GM12874 (cell line): ENCODE measurements at regions not wholly inside any gene's neighbourhood (a gene's known extent, or its start where the extent isn't known, plus 50 kb on each side); places are given as distances from the start of the nearest gene placed in this dataset.

Experiments
- TF ChIP-seq, protein P1 (sequence below): IDR thresholded peaks from 2 replicates; pipeline ENCODE4 v1.5.1; 2011; ENCODE audit warnings: low read depth, mild to moderate bottlenecking, control low read depth, low read length, moderate library complexity; ENCODE audit not compliant: insufficient read depth

GRCh38 chr18:71027531-71027930, 738.7 kb downstream of the SOCS6 start:
- TF ChIP-seq, protein P1, sequence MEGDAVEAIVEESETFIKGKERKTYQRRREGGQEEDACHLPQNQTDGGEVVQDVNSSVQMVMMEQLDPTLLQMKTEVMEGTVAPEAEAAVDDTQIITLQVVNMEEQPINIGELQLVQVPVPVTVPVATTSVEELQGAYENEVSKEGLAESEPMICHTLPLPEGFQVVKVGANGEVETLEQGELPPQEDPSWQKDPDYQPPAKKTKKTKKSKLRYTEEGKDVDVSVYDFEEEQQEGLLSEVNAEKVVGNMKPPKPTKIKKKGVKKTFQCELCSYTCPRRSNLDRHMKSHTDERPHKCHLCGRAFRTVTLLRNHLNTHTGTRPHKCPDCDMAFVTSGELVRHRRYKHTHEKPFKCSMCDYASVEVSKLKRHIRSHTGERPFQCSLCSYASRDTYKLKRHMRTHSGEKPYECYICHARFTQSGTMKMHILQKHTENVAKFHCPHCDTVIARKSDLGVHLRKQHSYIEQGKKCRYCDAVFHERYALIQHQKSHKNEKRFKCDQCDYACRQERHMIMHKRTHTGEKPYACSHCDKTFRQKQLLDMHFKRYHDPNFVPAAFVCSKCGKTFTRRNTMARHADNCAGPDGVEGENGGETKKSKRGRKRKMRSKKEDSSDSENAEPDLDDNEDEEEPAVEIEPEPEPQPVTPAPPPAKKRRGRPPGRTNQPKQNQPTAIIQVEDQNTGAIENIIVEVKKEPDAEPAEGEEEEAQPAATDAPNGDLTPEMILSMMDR, result no peak

GRCh38 chr18:71025505-71026225, 736.8 kb downstream of the SOCS6 start:
- TF ChIP-seq, protein P1, result no peak

DNA sequence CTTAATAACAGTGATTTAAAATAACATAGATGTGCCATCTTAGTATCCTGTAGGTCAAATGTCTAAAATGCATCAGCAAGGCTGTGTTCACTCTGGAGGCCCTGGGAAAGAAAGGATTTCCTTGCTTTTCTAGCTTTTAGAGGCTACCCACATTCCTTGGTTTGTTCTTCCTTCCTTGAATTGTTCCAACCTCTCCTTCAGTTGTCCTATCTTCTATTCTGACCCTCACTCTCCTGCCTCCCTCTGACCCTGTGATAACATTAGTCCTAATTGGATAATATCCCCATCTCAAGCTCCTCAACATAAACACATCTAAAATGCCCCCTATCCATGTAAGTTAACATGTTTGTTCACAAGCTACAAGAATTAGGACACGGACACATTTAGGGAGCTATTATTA, 733.5 kb downstream of the SOCS6 start:
- TF ChIP-seq, protein P1, result no peak

DNA sequence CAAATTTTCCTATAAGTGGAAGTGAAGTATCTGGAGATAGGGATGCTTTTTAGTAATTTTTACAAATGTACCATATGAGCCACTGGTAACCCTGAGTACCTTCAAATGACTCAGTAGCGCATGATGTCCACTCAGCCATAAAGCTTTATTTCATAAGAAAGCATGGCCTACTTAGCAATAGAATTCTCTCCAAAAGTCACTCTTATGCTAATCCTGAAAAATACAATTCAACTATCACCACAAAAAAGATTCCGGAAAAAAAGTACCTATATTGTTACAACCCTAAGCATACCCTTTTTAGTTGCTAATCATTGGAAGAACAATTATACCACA, 732.2 kb downstream of the SOCS6 start:
- TF ChIP-seq, protein P1, result no peak

DNA sequence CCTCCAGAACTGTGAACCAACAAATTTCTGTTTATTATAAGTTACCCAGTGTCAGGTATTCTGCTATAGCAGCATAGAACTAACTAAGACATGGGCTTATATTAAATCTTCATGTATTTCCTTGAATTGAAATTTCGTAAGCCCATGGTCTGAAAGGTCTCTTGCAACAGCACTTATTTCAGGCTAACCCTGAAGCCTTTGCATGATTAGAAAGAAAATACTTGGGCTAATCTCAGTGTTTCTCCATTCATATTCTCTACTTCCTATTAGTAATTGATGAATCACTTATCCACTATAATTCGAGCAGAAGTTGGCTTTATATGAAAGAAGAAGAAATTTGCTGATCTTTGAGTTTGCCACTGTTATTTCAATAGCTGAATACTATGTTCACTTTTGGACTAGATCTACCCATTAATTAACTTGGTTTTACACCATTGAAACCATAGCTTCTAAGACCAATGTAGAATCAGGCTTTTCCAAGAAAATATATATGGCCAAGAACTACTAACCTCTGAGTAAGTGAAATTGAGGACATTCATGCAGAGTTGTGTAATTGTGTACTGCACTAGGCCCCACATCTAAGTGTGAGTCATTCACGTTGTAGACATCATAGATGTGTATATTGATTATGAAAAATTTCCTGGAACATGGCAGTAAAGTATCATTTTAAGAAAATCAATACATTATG, 731.6 kb downstream of the SOCS6 start:
- TF ChIP-seq, protein P1, result no peak

DNA sequence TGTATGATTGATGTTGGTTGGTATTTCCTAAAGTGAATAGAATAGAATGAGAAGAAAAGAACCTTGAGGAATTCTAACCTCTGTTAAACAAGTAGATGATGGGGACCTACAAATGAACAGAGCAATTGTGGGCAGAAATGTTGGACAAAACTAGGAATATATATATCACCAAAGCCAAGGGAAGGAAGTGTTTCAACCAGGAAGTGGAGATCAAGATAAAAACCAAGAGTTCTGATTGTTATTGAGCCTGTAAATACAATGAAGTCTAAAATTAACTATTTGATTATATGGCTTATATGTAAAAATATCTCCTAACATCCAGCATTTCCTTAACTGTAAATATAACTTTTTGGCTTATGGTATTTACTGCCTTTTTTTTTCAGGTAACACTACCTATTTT, 730.0 kb downstream of the SOCS6 start:
- TF ChIP-seq, protein P1, result no peak

DNA sequence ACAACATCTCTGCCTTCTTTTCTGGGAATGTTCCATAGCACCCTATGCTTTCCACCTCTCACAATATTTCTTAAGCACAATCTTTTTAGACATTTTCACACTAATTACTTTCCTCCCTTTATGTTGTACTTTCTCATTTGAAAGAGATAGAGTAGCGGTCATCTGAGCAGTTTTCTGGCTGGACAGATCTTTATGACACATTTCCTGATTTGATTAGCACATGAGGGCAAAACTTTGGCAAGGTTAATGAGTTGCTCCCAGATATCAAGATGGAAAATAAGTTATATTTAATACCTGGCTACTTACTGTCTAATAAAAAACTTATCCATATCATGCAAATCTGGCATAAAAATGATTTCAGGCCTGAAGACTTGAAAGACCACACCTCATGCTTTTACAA, 723.9 kb downstream of the SOCS6 start:
- TF ChIP-seq, protein P1, result no peak
